Fibroblast of gingiva (primary cell): ENCODE measurements at regions not wholly inside any gene's neighbourhood (a gene's known extent, or its start where the extent isn't known, plus 50 kb on each side); places are given as distances from the start of the nearest gene placed in this dataset.

ENCODE experiments used
- DNase-seq: peaks from one replicate; pipeline ENCODE4 v3.0.0-alpha.2; 2011; ENCODE audit warnings: low read depth

DNA sequence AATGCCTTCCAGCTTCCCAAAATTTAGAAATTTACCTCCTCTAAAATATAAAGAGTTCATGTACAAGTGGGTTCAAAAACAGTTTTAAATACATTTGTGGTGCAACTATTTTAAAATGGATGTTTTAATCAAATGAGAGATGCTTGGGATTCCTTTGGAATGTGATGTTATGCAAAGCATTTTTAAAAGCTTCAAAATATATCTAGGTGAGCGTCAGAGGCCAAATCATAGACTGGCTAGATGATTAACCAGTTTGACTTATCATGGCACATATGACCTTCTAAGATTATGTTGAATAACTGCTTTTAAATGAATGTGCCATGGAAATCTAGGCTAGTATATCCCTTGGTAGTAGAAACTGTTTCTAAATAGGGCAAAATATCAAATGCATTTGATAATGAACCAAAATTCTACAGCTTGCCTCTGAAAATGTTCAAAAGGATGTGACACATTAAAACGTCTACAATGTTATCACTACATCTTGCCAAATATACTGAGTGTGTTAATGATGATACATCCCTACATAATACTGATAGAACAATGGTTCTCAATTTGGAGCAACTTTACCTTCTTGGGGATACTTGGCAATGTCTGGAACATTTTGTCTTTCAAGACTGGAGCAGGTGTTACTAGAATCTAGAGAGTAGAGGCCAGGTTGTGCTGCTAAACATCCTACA lies 650.9 kb upstream of the ADGRL2 start:
- no peak for DNase-seq

DNA sequence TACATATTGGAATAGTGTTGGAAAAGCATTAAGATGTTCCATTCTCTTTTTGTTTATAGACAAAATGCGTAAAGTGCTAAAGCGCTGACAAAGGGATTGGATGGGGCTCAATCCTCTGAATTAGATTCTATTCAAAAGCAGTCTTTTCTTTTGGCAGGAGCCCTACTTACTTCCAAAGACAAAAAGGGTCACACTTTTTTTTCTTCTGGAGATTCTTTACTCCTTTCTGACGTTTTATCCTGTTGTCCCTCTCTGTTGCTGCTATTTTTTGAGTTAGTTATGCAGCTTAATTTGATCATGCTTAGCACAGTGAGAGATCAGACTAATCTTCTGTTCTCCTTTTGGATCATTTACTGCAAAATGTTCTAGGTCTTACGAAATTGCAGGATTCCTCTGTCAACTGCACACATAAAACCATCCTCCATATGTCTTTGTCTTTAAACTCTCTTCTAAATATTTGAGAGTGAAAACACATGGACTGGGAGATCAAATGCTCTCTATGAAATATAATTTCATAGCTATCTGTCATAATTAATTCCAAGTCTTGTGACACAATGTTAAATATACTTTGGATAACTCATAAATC lies 656.4 kb upstream of the ADGRL2 start:
- peak; percentile 45 for DNase-seq

- peak; percentile 64 for DNase-seq
Observed at GRCh38 chr1:81142099-81142826, 658.5 kb upstream of the ADGRL2 start.

DNA sequence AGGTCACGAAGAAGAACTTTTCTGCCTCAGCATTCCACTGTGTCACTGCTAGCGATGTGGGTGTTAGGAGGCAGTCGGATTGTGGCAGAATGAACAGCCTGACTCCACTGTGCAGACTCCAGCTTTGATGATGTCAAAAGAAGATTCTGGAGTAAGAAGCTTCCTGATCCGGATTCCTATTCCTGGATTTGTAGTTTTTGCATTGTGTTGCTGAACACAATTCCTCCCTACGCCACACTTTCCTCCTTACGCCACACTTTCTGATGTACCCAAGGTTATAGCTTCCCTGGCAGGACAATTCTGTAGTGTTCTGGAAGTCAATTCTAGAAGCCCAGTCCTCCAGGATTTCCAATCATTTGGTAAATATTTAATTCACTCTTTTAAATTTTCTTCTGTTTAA lies 665.2 kb upstream of the ADGRL2 start:
- no peak for DNase-seq

DNA sequence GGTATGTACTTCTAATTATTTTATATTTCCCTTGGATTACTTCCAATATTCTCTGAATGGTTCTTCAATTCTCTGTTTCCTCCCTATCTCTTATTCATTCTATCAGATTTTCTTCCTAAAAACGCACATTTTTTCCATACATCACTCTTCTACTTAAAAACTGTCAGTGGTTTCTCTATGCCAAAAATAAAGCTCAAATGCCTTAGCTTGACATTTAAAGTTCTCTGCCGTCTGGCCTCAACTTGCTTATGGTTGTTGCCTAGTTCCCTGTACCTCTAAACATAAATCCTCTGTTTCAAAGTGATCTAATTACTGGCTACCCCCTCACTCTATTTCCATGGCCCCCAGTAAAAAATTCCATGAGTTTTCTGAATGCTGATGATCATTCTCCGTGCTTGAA lies 671.0 kb upstream of the ADGRL2 start:
- DNase-seq: no peak

DNA sequence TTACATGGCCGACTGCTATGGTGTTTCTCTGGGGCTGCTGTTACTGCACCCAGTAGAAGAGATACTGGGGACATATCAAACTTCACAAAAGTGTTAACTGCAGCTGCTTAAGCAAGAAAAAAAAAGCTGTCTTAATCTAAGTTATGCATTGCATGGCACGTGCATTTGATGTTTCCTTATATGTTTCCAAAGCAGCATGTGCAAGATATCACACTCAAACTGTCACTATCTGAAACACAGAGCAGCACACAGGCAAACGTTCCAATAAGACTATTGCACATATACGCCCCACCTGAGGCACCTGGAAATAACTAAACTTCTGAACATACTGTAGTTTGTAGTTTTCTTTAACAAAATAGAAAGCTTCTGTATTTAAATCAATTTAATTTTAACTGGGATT lies 671.4 kb upstream of the ADGRL2 start:
- DNase-seq: no peak

GRCh38 chr1:81128079-81128478 lies 672.7 kb upstream of the ADGRL2 start:
- no peak for DNase-seq

DNA sequence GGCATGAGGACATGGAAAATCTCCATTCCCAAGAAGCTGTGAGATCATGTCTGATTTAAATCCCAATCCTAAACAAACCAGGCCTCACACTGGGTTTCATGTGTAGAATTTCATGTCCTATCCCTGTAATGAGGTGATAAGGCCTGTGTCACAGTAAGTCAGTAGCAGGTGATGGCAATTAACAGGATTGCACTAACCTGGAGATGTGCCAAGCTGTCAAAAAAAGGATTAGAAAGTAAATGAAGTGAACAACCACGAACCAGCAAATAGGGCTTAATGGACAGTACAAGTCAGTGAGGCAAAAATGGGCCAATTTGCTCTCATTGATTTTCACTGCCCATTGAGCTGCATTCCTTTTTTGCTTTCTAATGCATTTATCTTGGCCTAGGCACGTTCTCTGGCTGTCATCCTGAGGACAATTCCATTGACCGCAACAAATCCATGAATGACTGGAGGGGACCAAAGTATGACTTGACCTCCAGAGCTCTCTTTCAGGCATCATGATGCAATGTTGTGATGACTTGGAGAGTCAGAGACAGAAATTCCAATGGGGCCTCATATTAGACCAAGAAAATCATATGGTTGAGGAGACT lies 673.6 kb upstream of the ADGRL2 start:
- DNase-seq: peak; percentile 20

GRCh38 chr1:81125672-81126071 lies 675.1 kb upstream of the ADGRL2 start:
- peak; percentile 68 for DNase-seq

DNA sequence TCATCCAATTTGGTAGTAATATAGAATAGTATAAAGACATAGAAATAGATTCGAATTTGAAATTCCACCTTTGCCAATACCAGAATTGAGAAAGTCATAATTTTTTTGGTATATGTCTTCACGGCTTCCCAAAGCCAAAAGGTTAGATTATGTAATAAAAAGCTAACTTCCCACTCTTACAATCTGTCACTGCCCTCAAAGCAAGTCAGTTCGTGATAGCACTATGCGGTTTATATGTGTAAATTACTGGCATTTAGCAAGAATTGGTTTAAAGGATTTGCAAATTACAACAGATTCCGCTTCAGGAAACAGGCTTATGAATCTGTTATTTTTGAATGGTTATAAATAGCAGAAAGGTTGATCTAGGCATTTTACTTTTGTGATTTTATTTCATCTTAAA lies 679.4 kb upstream of the ADGRL2 start:
- no peak for DNase-seq

- no peak for DNase-seq
Observed at GRCh38 chr1:81119319-81119718, 681.4 kb upstream of the ADGRL2 start.

- DNase-seq: no peak
Observed at GRCh38 chr1:81118550-81118949, 682.2 kb upstream of the ADGRL2 start.

DNA sequence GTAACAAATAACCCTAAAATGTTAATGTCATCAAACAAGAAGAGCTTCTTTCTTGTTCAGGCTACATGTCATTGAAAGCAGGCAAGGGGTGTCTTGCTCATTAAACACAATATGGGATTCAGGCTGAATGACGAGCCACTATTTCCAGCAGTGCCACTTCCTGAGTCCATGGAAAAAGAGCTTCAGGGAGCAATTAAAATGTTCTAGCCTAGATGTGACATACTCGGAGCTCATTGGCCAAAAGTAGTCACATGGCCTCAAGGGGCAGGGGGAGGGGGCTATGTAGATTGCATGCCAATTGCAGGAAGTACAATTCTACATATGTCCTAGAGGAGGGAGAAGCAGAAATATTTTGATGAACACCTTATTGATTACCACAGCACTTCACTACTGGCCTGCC lies 685.3 kb upstream of the ADGRL2 start:
- no peak for DNase-seq

- no peak for DNase-seq
Observed at GRCh38 chr1:81114191-81114590, 686.5 kb upstream of the ADGRL2 start.

GRCh38 chr1:81113688-81114087 lies 687.0 kb upstream of the ADGRL2 start:
- DNase-seq: no peak

DNA sequence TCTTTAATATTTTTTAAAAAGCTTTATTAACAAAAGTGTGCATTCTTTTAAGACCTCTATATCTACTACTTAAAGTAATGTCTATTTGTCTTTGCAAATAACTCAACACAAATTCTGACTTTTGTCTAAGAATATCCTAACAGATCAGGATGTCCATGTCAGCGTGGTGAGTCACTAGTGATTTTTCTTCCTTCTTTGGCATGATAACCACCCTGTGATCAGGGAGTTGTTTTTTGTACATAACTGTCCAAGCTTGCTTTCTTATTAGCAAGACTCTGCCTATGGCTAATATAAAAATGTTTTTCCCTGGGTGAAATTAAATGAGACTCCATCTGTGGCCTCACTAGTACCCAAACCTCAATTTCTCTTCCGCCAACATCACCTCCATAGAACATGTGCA lies 688.9 kb upstream of the ADGRL2 start:
- peak; percentile 22 for DNase-seq

DNA sequence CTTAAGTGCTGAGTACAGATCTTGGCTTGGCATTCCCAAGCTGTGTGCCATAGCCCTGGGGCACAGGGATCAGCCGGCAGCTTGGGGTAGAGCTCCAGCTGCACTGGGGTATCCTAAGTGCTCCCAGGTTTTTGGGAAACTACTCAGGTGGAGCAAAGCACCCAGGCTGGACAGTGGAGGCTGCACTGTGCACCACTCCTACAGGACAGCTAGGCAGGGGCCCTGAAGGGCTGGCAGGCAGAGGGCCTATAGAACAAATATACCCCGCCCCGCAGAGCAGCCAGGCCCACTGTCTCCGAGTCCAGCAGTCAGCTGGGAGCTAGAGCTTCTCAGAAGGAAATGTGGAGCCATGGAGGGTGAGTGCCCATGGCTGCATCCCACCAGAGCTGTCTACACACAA lies 691.7 kb upstream of the ADGRL2 start:
- no peak for DNase-seq

DNA sequence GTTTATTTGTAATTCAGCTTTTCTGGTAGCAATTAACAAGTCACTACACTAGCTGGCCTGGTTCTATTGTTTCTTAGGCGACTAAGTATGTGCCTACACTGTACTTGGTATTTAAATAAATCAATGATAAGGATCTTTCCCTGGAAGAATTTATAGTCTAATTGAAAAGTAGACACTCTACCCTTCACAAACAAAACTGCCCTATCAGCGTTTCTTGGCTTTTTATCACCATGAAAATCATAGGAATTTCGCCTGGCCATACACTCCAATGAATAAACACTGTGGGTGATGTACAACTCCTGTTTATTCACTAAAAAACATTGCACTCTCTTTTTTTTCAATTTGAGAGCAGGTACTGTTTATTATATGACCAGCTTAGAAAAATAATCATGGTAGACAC lies 702.9 kb upstream of the ADGRL2 start:
- DNase-seq: no peak

DNA sequence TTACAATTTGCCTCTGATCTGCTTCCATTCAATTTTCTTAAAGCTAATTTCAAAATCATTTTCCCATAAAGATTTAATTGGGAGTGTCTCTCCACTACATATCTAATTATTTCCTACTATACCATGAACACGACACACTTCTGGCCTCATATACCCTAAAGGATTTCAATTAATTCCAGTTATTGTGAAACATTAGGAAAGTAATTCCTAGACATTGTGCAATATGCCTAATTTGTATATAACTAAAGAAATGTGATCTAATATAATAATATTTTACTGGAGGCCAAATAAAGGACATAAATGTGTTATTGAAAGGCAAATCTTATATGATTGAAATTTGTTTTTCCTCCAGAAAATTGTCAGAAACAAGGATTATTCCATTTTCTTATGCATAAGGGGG lies 727.2 kb upstream of the ADGRL2 start:
- DNase-seq: no peak

- DNase-seq: no peak
Observed at GRCh38 chr1:81071969-81072753, 728.6 kb upstream of the ADGRL2 start.

DNA sequence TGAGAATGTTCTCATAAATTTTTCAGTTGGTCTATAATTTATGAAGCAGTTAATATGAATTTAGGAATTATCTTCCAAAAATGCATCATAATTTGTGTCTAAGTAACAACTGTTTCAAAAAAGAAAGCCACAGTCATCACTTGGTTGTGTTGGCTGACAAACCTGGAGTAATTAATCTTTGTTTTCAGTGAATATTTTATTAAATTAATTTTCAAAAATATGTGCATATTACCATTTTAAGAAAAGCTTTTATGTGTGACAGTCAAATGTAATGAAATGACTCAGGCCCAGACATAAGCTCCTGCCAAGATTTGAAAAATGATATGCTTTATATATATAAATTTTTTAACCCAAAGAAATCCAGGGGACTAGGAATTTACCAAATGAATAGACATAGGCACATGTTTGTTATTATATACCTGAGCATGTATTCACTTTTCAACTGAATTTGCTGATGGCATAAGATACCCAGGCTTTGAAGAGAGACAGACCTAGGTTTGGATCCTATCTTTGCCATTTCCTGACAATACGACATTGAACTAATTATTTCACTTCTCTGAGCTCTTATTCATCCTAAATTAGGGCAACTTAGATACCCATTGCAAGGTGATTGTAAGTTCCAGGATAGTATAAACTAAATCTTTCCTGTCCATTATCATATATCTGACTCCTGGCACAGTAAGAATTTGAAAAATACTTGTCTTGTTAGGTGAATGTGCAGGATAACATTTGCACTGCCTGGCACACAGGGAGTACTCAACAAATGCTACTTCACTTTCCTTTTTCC lies 729.5 kb upstream of the ADGRL2 start:
- no peak for DNase-seq

DNA sequence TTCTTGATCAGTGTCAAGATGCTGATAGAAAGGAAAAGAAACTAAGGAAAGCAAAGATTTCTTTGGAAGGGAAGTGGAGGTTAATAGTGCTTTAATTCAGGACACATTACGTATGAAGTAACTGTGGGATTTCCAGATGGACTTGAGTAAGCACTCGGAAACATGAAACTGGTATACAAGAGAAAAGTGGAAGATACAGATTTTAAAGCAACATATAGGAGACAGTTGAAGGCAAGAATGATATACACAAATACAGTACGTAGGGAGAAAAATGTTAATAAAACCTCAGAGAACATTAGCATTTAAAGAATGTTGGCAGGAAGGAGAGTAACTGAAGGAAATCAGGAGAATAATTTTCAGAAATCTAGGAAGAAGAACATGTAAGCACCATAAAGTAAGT lies 730.9 kb upstream of the ADGRL2 start:
- DNase-seq: peak; percentile 3
